HEK293 (cell line): ENCODE measurements at regions not wholly inside any gene's neighbourhood (a gene's known extent, or its start where the extent isn't known, plus 50 kb on each side); places are given as distances from the start of the nearest gene placed in this dataset.

Source experiments
- CTCF ChIA-PET: fragments of 350-600 bp; formaldehyde crosslinking; extraction: SDS; loops from one replicate; lab custom pipeline; 2021; ENCODE audit warnings: antibody characterized with exemption; lab: Yijun Ruan, JAX
- POLR2A ChIA-PET: fragments of 300-600 bp; formaldehyde crosslinking; extraction: SDS; loops from one replicate; lab custom pipeline; 2020; ENCODE audit warnings: antibody characterized with exemption, inconsistent platforms; lab: Yijun Ruan, JAX
- H3K27ac ChIP-seq: fragments of 200-500 bp; sonication (Bioruptor generic); 2 replicates; pipeline ENCODE4 v1.5.1; 2014; ENCODE audit warnings: low read depth, low read length, control low read depth, inconsistent platforms; ENCODE audit errors: extremely low read depth
- H3K36me3 ChIP-seq, 2 experiments: fragments of 200-500 bp in 1 of 2; sonication (Bioruptor generic) in 1 of 2; 1 replicate in 1 of 2; 2 replicates in 1 of 2; pipeline ENCODE4 v1.5.1; 2014 to 2017; ENCODE audit warnings: inconsistent platforms in 2 of 2, low read length in 2 of 2; ENCODE audit not compliant: control insufficient read depth in 2 of 2, insufficient read depth in 1 of 2
- H3K4me1 ChIP-seq: fragments of 200-500 bp; sonication (Bioruptor generic); 2 replicates; pipeline ENCODE4 v1.5.1; 2014; ENCODE audit warnings: mild to moderate bottlenecking, low read length, inconsistent platforms; ENCODE audit not compliant: control insufficient read depth, insufficient read depth
- H3K4me3 ChIP-seq: 2 replicates; pipeline ENCODE4 v1.5.1; 2011; ENCODE audit warnings: low read depth, mild to moderate bottlenecking, control low read depth, low read length, moderate library complexity
- H3K9me3 ChIP-seq: fragments of 200-500 bp; sonication (Bioruptor generic); 2 replicates; pipeline ENCODE4 v1.5.1; 2014; ENCODE audit warnings: low read depth, low read length, inconsistent platforms; ENCODE audit not compliant: control insufficient read depth, insufficient read depth
- ELK4 ChIP-seq: IDR thresholded peaks from 2 replicates; pipeline ENCODE4 v1.6.1; 2011; ENCODE audit warnings: mild to moderate bottlenecking, low read depth, low read length, borderline replicate concordance
- HOXD13 ChIP-seq: sonication (generic); formaldehyde crosslinking; IDR thresholded peaks from 2 replicates; pipeline ENCODE4 v1.8.0; 2022; ENCODE audit warnings: missing genetic modification reagents, borderline replicate concordance
- KLF8 ChIP-seq: fragments of 450-650 bp; formaldehyde crosslinking; IDR thresholded peaks from 2 replicates; pipeline ENCODE4 v1.5.1; 2016; ENCODE audit warnings: missing biosample characterization, missing genetic modification characterization
- MZF1 ChIP-seq: fragments of 450-650 bp; formaldehyde crosslinking; IDR thresholded peaks from 2 replicates; pipeline ENCODE4 v1.5.1; 2017; ENCODE audit warnings: missing biosample characterization, missing genetic modification characterization, borderline replicate concordance
- TCF7L2 ChIP-seq: IDR thresholded peaks from 2 replicates; pipeline ENCODE4 v1.6.1; 2011; ENCODE audit warnings: low read depth, mild to moderate bottlenecking, inconsistent platforms, low read length, moderate library complexity, borderline replicate concordance
- TRIM28 ChIP-seq: IDR thresholded peaks from 2 replicates; pipeline ENCODE4 v1.6.1; 2011; ENCODE audit warnings: low read length, control low read depth, borderline replicate concordance
- ZBTB48 ChIP-seq: fragments of 450-650 bp; formaldehyde crosslinking; IDR thresholded peaks from 2 replicates; pipeline ENCODE4 v1.5.1; 2016; ENCODE audit warnings: missing biosample characterization, missing genetic modification characterization
- ZBTB49 ChIP-seq: fragments of 450-650 bp; formaldehyde crosslinking; IDR thresholded peaks from 2 replicates; pipeline ENCODE4 v1.5.1; 2016; ENCODE audit warnings: missing biosample characterization, missing genetic modification characterization, low read depth
- ZEB2 ChIP-seq: fragments of 450-650 bp; formaldehyde crosslinking; IDR thresholded peaks from 2 replicates; pipeline ENCODE4 v1.5.1; 2016; ENCODE audit warnings: missing biosample characterization, missing genetic modification characterization
- ZNF146 ChIP-seq: fragments of 450-650 bp; formaldehyde crosslinking; IDR thresholded peaks from 2 replicates; pipeline ENCODE4 v1.5.1; 2016; ENCODE audit warnings: missing biosample characterization, missing genetic modification characterization
- ZNF175 ChIP-seq: fragments of 450-650 bp; formaldehyde crosslinking; IDR thresholded peaks from 2 replicates; pipeline ENCODE4 v1.5.1; 2016; ENCODE audit warnings: missing biosample characterization, missing genetic modification characterization
- ZNF2 ChIP-seq: fragments of 450-650 bp; formaldehyde crosslinking; IDR thresholded peaks from 2 replicates; pipeline ENCODE4 v1.5.1; 2016; ENCODE audit warnings: missing biosample characterization, missing genetic modification characterization
- ZNF223 ChIP-seq: fragments of 450-650 bp; formaldehyde crosslinking; IDR thresholded peaks from 2 replicates; pipeline ENCODE4 v1.5.1; 2016; ENCODE audit warnings: missing biosample characterization, missing genetic modification characterization
- ZNF302 ChIP-seq: fragments of 450-650 bp; formaldehyde crosslinking; IDR thresholded peaks from 2 replicates; pipeline ENCODE4 v1.5.1; 2016; ENCODE audit warnings: missing biosample characterization, missing genetic modification characterization, low read depth
- ZNF311 ChIP-seq: fragments of 450-650 bp; formaldehyde crosslinking; IDR thresholded peaks from 2 replicates; pipeline ENCODE4 v1.5.1; 2017; ENCODE audit warnings: missing biosample characterization, missing genetic modification characterization, borderline replicate concordance
- ZNF560 ChIP-seq: fragments of 450-650 bp; formaldehyde crosslinking; IDR thresholded peaks from 2 replicates; pipeline ENCODE4 v1.5.1; 2017; ENCODE audit warnings: missing biosample characterization, missing genetic modification characterization, borderline replicate concordance
- ZNF585B ChIP-seq: fragments of 450-650 bp; formaldehyde crosslinking; IDR thresholded peaks from 2 replicates; pipeline ENCODE4 v1.5.1; 2016; ENCODE audit warnings: missing biosample characterization, missing genetic modification characterization
- ZNF664 ChIP-seq: fragments of 450-650 bp; formaldehyde crosslinking; IDR thresholded peaks from 2 replicates; pipeline ENCODE4 v1.5.1; 2016; ENCODE audit warnings: missing biosample characterization, missing genetic modification characterization
- ZNF670 ChIP-seq: fragments of 450-650 bp; formaldehyde crosslinking; IDR thresholded peaks from 2 replicates; pipeline ENCODE4 v1.5.1; 2016; ENCODE audit warnings: missing biosample characterization, missing genetic modification characterization, low read depth
- ZNF76 ChIP-seq: fragments of 450-650 bp; formaldehyde crosslinking; IDR thresholded peaks from 2 replicates; pipeline ENCODE4; 2016; ENCODE audit warnings: low read depth, missing biosample characterization, missing genetic modification characterization, borderline replicate concordance
- ZNF768 ChIP-seq: fragments of 450-650 bp; formaldehyde crosslinking; IDR thresholded peaks from 2 replicates; pipeline ENCODE4 v1.5.1; 2018; ENCODE audit warnings: missing biosample characterization, mild to moderate bottlenecking, missing genetic modification characterization
- TF ChIP-seq, protein P1 (sequence below): fragments of 450-650 bp; formaldehyde crosslinking; IDR thresholded peaks from 2 replicates; pipeline ENCODE4 v1.5.1; 2017; ENCODE audit warnings: missing biosample characterization, missing genetic modification characterization
- TF ChIP-seq, protein P2 (sequence below): fragments of 450-650 bp; formaldehyde crosslinking; IDR thresholded peaks from 2 replicates; pipeline ENCODE4 v1.5.1; 2016; ENCODE audit warnings: missing biosample characterization, missing genetic modification characterization
- TF ChIP-seq, protein P3 (sequence below): fragments of 450-650 bp; formaldehyde crosslinking; IDR thresholded peaks from 2 replicates; pipeline ENCODE4 v1.5.1; 2016; ENCODE audit warnings: missing biosample characterization, missing genetic modification characterization
- TF ChIP-seq, protein P4 (sequence below): fragments of 450-650 bp; formaldehyde crosslinking; IDR thresholded peaks from 2 replicates; pipeline ENCODE4 v1.5.1; 2016; ENCODE audit warnings: missing biosample characterization, missing genetic modification characterization, low read depth
- TF ChIP-seq, protein P5 (sequence below): fragments of 450-650 bp; formaldehyde crosslinking; IDR thresholded peaks from 2 replicates; pipeline ENCODE4 v1.5.1; 2017; ENCODE audit warnings: missing biosample characterization, missing genetic modification characterization

DNA sequence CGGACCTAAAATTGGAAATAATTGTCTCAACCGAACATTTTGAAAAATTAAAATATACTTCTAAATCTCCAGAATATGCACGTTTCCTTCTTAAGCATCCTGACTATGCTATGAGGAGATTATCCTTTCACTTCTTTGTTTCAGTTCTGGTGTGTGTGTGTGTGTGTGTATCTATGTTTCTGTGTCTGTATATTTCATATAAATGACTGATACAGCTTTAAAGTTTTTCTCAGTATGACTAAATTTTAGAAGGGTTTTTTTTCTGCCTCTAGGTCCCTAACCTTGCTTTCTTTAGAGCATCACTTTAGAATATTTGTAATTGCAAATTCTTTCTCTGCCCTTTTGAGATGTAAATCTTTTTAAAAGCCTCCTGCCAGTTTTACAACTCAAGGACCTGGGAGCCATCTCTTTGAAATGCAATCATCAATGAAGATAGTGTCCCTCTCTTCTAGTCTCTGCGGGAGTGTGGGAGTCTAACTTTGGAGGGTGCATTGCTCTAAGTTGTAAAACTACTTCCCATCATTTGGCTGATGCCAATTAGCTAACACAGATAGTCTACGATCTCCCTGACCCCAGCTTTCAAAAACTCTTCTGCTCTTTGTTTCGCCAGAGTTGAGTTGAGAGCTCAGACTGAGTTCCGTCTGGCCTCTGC is 782.0 kb upstream of the ZWINT start:
- ChIA-PET POLR2A (no interaction called here), CTCF (no interaction called here)
- Histone ChIP-seq H3K27ac (no peak overlapping the region), H3K9me3 (no peaks in the 10 kb centered on the region), H3K36me3 (no peaks in the 10 kb centered on the region), H3K4me3 (no peak overlapping the region), H3K4me1 (no peaks in the 10 kb centered on the region)
- no peak for TF ChIP-seq ZEB2 (tag by site-specific recombination)
- no peak for TF ChIP-seq ZNF175
- TF ChIP-seq KLF8 (tag by site-specific recombination), result no peak
- no peak for TF ChIP-seq ZNF311
- no peak for TF ChIP-seq MZF1 (tag by site-specific recombination)
- TF ChIP-seq, protein P1, sequence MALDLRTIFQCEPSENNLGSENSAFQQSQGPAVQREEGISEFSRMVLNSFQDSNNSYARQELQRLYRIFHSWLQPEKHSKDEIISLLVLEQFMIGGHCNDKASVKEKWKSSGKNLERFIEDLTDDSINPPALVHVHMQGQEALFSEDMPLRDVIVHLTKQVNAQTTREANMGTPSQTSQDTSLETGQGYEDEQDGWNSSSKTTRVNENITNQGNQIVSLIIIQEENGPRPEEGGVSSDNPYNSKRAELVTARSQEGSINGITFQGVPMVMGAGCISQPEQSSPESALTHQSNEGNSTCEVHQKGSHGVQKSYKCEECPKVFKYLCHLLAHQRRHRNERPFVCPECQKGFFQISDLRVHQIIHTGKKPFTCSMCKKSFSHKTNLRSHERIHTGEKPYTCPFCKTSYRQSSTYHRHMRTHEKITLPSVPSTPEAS (tag by site-specific recombination), result no peak
- no peak for TF ChIP-seq ZNF76 (tag by site-specific recombination)
- TF ChIP-seq, protein P2, sequence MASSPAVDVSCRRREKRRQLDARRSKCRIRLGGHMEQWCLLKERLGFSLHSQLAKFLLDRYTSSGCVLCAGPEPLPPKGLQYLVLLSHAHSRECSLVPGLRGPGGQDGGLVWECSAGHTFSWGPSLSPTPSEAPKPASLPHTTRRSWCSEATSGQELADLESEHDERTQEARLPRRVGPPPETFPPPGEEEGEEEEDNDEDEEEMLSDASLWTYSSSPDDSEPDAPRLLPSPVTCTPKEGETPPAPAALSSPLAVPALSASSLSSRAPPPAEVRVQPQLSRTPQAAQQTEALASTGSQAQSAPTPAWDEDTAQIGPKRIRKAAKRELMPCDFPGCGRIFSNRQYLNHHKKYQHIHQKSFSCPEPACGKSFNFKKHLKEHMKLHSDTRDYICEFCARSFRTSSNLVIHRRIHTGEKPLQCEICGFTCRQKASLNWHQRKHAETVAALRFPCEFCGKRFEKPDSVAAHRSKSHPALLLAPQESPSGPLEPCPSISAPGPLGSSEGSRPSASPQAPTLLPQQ (tag by site-specific recombination), result no peak
- TF ChIP-seq ZNF223 (tag by site-specific recombination), result no peak
- TF ChIP-seq TRIM28, result no peak
- no peak for TF ChIP-seq HOXD13 (CRISPR knock-in tag)
- no peak for TF ChIP-seq ZBTB48
- no peak for TF ChIP-seq ZNF585B (tag by site-specific recombination)
- no peak for TF ChIP-seq ELK4
- TF ChIP-seq ZNF768 (tag by site-specific recombination), result no peak
- no peak for TF ChIP-seq ZNF670 (tag by site-specific recombination)
- TF ChIP-seq, protein P3, sequence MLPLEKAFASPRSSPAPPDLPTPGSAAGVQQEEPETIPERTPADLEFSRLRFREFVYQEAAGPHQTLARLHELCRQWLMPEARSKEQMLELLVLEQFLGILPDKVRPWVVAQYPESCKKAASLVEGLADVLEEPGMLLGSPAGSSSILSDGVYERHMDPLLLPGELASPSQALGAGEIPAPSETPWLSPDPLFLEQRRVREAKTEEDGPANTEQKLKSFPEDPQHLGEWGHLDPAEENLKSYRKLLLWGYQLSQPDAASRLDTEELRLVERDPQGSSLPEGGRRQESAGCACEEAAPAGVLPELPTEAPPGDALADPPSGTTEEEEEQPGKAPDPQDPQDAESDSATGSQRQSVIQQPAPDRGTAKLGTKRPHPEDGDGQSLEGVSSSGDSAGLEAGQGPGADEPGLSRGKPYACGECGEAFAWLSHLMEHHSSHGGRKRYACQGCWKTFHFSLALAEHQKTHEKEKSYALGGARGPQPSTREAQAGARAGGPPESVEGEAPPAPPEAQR (tag by site-specific recombination), result no peak
- TF ChIP-seq, protein P4, sequence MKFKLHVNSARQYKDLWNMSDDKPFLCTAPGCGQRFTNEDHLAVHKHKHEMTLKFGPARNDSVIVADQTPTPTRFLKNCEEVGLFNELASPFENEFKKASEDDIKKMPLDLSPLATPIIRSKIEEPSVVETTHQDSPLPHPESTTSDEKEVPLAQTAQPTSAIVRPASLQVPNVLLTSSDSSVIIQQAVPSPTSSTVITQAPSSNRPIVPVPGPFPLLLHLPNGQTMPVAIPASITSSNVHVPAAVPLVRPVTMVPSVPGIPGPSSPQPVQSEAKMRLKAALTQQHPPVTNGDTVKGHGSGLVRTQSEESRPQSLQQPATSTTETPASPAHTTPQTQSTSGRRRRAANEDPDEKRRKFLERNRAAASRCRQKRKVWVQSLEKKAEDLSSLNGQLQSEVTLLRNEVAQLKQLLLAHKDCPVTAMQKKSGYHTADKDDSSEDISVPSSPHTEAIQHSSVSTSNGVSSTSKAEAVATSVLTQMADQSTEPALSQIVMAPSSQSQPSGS (tag by site-specific recombination), result no peak
- TF ChIP-seq TCF7L2, result no peak

DNA sequence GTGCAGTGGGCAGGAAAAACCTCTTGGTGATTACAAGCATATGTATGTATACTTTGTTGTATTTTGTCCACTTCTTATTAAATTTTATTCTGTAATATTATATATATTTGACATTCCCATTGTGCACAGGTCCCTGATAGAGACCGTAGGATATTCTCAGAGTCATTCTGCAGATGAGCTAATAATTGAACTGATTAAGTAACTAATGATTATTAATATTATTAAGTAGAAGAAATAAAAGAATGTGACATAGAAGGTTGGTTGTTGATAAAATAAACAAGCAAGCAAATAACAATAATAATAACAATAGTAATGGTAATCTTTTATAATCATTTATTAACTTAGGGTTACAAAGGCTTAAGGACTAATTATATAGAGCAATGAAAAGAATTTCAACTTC is 780.6 kb upstream of the ZWINT start:
- Histone ChIP-seq H3K4me3 (no peak overlapping the region), H3K27ac (no peak overlapping the region)
- POLR2A ChIA-PET, result no interaction called here
- TF ChIP-seq ZBTB49 (tag by site-specific recombination), result no peak
- TF ChIP-seq ZNF302 (tag by site-specific recombination), result no peak
- TF ChIP-seq, protein P5, sequence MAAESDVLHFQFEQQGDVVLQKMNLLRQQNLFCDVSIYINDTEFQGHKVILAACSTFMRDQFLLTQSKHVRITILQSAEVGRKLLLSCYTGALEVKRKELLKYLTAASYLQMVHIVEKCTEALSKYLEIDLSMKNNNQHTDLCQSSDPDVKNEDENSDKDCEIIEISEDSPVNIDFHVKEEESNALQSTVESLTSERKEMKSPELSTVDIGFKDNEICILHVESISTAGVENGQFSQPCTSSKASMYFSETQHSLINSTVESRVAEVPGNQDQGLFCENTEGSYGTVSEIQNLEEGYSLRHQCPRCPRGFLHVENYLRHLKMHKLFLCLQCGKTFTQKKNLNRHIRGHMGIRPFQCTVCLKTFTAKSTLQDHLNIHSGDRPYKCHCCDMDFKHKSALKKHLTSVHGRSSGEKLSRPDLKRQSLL (tag by site-specific recombination), result no peak
- no peak for TF ChIP-seq ZNF560 (tag by site-specific recombination)
- no peak for TF ChIP-seq ZNF146
- no peak for TF ChIP-seq ZNF664 (tag by site-specific recombination)
- TF ChIP-seq ZNF2 (tag by site-specific recombination), result no peak

More for the DNA sequence above, 780.6 kb upstream of the ZWINT start:
- Histone ChIP-seq H3K4me1 (no peaks in the 10 kb centered on the region), H3K36me3 (no peaks in the 10 kb centered on the region), H3K9me3 (no peaks in the 10 kb centered on the region)
- CTCF ChIA-PET, result no interaction called here
